Peyer's patch (tissue), 4 donors: ENCODE measurements at regions not wholly inside any gene's neighbourhood (a gene's known extent, or its start where the extent isn't known, plus 50 kb on each side); places are given as distances from the start of the nearest gene placed in this dataset.

Experiments used
- DNase-seq, 3 donors: peaks; one replicate each; pipeline ENCODE4 v3.0.0-alpha.2; 2017 to 2019
- H3K27ac ChIP-seq, 4 donors: fragments of 200-600 bp; sonication (generic); one replicate each; pipeline ENCODE4 v1.5.1; 2016 to 2019
- H3K27me3 ChIP-seq, 2 donors: fragments of 200-600 bp; sonication (generic); one replicate each; pipeline ENCODE4 v1.5.1; 2019
- H3K36me3 ChIP-seq, 3 donors: fragments of 200-600 bp; sonication (generic); one replicate each; pipeline ENCODE4 v1.5.1; 2016 to 2019
- H3K4me1 ChIP-seq, 4 donors: fragments of 200-600 bp; sonication (generic); one replicate each; pipeline ENCODE4 v1.5.1; 2016 to 2019
- H3K4me3 ChIP-seq, 4 donors: fragments of 200-600 bp; sonication (generic); 1 replicate in 3 of 4; 2 replicates in 1 of 4; pipeline ENCODE4 v1.5.1; 2016 to 2019; ENCODE audit warnings: mild to moderate bottlenecking in 1 of 4
- H3K9me3 ChIP-seq, 4 donors: fragments of 200-600 bp; sonication (generic); one replicate each; pipeline ENCODE4 v1.5.1; 2016 to 2019; ENCODE audit warnings: mild to moderate bottlenecking in 1 of 4
- POLR2A ChIP-seq, 2 donors: fragments of 450-650 bp; IDR thresholded peaks; one replicate each; pipeline ENCODE4 v1.5.1; 2017; ENCODE audit warnings: antibody characterized with exemption in 2 of 2, mild to moderate bottlenecking in 2 of 2, moderate library complexity in 2 of 2
- small RNA-seq, 2 donors: library from RNA; depleted of rRNA; stranded (forward); fragments of <200 nt; gene quantifications; one replicate each; pipeline ENCODE3, GENCODE V24; 2016
- TF ChIP-seq, protein P1 (sequence below), 6 experiments: fragments of 450-650 bp in 4 of 6; fragments of 200-600 bp in 2 of 6; sonication (generic) in 1 of 6; IDR thresholded peaks; one replicate each; pipeline ENCODE4 v1.5.1; 2017 to 2019; ENCODE audit warnings: antibody characterized with exemption in 6 of 6, mild to moderate bottlenecking in 3 of 6, moderate library complexity in 1 of 6

- no peak overlapping the region for H3K27ac ChIP-seq
- H3K4me1 ChIP-seq = no peaks in the 10 kb centered on the region
- DNase-seq = no peak
- no peaks in the 10 kb centered on the region for H3K36me3 ChIP-seq
- H3K4me3 ChIP-seq = no peak overlapping the region
- no peaks in the 10 kb centered on the region for H3K9me3 ChIP-seq
- H3K27me3 ChIP-seq = no peaks in the 10 kb centered on the region
- TF ChIP-seq, protein P1, sequence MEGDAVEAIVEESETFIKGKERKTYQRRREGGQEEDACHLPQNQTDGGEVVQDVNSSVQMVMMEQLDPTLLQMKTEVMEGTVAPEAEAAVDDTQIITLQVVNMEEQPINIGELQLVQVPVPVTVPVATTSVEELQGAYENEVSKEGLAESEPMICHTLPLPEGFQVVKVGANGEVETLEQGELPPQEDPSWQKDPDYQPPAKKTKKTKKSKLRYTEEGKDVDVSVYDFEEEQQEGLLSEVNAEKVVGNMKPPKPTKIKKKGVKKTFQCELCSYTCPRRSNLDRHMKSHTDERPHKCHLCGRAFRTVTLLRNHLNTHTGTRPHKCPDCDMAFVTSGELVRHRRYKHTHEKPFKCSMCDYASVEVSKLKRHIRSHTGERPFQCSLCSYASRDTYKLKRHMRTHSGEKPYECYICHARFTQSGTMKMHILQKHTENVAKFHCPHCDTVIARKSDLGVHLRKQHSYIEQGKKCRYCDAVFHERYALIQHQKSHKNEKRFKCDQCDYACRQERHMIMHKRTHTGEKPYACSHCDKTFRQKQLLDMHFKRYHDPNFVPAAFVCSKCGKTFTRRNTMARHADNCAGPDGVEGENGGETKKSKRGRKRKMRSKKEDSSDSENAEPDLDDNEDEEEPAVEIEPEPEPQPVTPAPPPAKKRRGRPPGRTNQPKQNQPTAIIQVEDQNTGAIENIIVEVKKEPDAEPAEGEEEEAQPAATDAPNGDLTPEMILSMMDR (IDR thresholded peaks at IDR 0.05) = no peak
- TF ChIP-seq POLR2A (IDR thresholded peaks at IDR 0.05) = no peak
Measured at GRCh38 chr1:227374846-227375245, 56.6 kb upstream of the CDC42BPA start.

- Histone ChIP-seq H3K27me3 (no peaks in the 10 kb centered on the region), H3K4me1 (no peaks in the 10 kb centered on the region), H3K27ac (no peak overlapping the region), H3K36me3 (no peaks in the 10 kb centered on the region), H3K4me3 (no peak overlapping the region), H3K9me3 (no peaks in the 10 kb centered on the region)
- DNase-seq = no peak
- TF ChIP-seq POLR2A (IDR thresholded peaks at IDR 0.05) = no peak
- TF ChIP-seq, protein P1 (IDR thresholded peaks at IDR 0.05) = no peak
Measured at GRCh38 chr1:227372726-227373130, 54.4 kb upstream of the CDC42BPA start.

GRCh38 chr1:227370533-227371254 lies 52.4 kb upstream of the CDC42BPA start:
- no peak overlapping the region for H3K27ac ChIP-seq
- H3K4me1 ChIP-seq = no peaks in the 10 kb centered on the region
- no peaks in the 10 kb centered on the region for H3K9me3 ChIP-seq
- H3K4me3 ChIP-seq = no peak overlapping the region
- TF ChIP-seq, protein P1 (IDR thresholded peaks at IDR 0.05) = no peak
- no peak for DNase-seq
- H3K36me3 ChIP-seq = no peaks in the 10 kb centered on the region
- H3K27me3 ChIP-seq = no peaks in the 10 kb centered on the region

DNA sequence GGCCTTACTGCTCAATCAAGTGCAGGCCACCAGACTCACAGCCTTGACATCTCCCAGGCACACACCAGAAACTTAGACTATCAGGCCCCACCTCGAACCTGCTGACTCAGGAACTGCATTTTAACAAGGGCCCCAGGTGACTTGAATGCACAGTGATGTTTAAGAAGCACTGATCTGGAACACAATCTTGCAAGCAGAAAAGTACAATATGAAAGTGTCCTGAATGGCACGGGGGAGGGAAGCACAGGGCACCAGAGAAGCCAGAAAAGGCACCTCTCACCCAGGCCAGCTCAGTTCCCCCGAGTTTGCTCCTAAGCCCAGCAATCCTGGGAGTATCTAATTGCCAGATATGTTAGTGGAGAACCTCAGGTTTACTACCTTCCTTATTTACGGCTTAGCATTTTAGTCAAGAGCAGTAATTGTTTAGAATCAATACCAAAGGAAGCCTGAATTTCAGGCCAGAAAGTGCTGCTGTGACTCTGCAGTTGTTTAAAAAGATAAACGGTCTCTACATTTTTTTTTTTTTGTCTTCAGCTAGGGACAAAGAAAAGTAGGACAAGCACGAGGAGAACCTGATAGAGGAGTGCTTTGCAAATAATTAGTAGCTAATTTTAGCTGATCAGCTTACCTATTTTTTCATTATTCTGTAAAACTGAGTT lies 50.9 kb upstream of the CDC42BPA start:
- no peaks in the 10 kb centered on the region for H3K9me3 ChIP-seq
- no peaks in the 10 kb centered on the region for H3K36me3 ChIP-seq
- no peaks in the 10 kb centered on the region for H3K4me1 ChIP-seq
- DNase-seq = no peak
- H3K27ac ChIP-seq = no peak overlapping the region
- TF ChIP-seq, protein P1 (IDR thresholded peaks at IDR 0.05) = no peak
- TF ChIP-seq POLR2A (IDR thresholded peaks at IDR 0.05) = no peak
- no peaks in the 10 kb centered on the region for H3K27me3 ChIP-seq
- no peak overlapping the region for H3K4me3 ChIP-seq

Small RNA genes in the stretch of these regions (small RNA-seq; reads per million reads assigned to genes)
- gene AL451054.2 = 0 reads per million in 2 donors
- 0 reads per million in 2 donors for gene BTF3P9
